ENCODE measurements at regions not wholly inside any gene's neighbourhood (a gene's known extent, or its start where the extent isn't known, plus 50 kb on each side); places are given as distances from the start of the nearest gene placed in this dataset.
"Not testable (repeated sequence)": the region's sequence is repeated elsewhere in the genome, so short reads cannot be mapped to it uniquely, and the experiment has no call there.

GRCh38 chr6:140494321-140495108, 1120.1 kb upstream of the CITED2 start:
- H3K4me1 ChIP-seq (ENCODE audit: insufficient read depth), result peaks cover 29% of the 10 kb centered on the region
- H3K27ac ChIP-seq, result no peak overlapping the region
- peak overlapping the region; percentile 1 for H3K4me2 ChIP-seq (ENCODE audit: unreplicated experiment)

GRCh38 chr6:140493470-140493869, 1119.0 kb upstream of the CITED2 start:
- H3K4me2 ChIP-seq (ENCODE audit: unreplicated experiment); H3F3A ChIP-seq (ENCODE audit: insufficient read depth); in situ Hi-C loops (cut with MboI); H3K9me2 ChIP-seq (ENCODE audit: insufficient read depth); H3K9me3 ChIP-seq (ENCODE audit: low read depth); H3K79me2 ChIP-seq (ENCODE audit: insufficient read depth); DNase-seq; H3K4me3 ChIP-seq; H3K27me3 ChIP-seq (replicated peaks; ENCODE audit: insufficient read depth); H3K27ac ChIP-seq; H3K9ac ChIP-seq; H2AFZ ChIP-seq; H4K20me1 ChIP-seq (ENCODE audit: insufficient read depth); H3K36me3 ChIP-seq (ENCODE audit: low read depth): not testable (repeated sequence)
- WGBS, 2 experiments (ENCODE audit: low coverage in 1 of 2, low lambda C conversion rate in 2 of 2, missing lambda C conversion rate in 2 of 2), result 81 to 85% methylated on average over 4 of the region's 4 CpGs
- H3K4me1 ChIP-seq (ENCODE audit: insufficient read depth), result peaks cover 29% of the 10 kb centered on the region

More at GRCh38 chr6:140494321-140495108, 1120.1 kb upstream of the CITED2 start:
- Histone ChIP-seq H3K79me2 (ENCODE audit: insufficient read depth) (no peaks in the 10 kb centered on the region), H2AFZ (peak overlapping the region; percentile 64), H3K9me3 (ENCODE audit: low read depth) (no peaks in the 10 kb centered on the region), H4K20me1 (ENCODE audit: insufficient read depth) (no peaks in the 10 kb centered on the region), H3K9me2 (ENCODE audit: insufficient read depth) (no peaks in the 10 kb centered on the region), H3K4me3 (no peak overlapping the region), H3K36me3 (ENCODE audit: low read depth) (no peaks in the 10 kb centered on the region; the same call in 1 of the 2 replicates), H3K27me3 (replicated peaks; ENCODE audit: insufficient read depth) (no peaks in the 10 kb centered on the region), H3F3A (ENCODE audit: insufficient read depth) (no peaks in the 10 kb centered on the region), H3K9ac (no peak overlapping the region)
- in situ Hi-C loops (cut with MboI), result no loop called here
- TF ChIP-seq EZH2phosphoT487 (IDR thresholded peaks at IDR 0.05; ENCODE audit: insufficient read depth, low read depth) (no peak), EZH2 (IDR thresholded peaks at IDR 0.05; ENCODE audit: insufficient read depth, poor library complexity, severe bottlenecking) (no peak)
- peak; percentile 24 for DNase-seq
- WGBS, 2 experiments (ENCODE audit: low coverage in 1 of 2, low lambda C conversion rate in 2 of 2, missing lambda C conversion rate in 2 of 2), result 90 to 92% methylated on average over 8 of the region's 8 CpGs

- H2AFZ ChIP-seq, result no peak overlapping the region; the same call in 1 of the 2 replicates
- H3K9me3 ChIP-seq (ENCODE audit: low read depth), result no peaks in the 10 kb centered on the region
- H3K4me1 ChIP-seq (ENCODE audit: insufficient read depth), result peaks cover 48% of the 10 kb centered on the region
- H3K27ac ChIP-seq, result no peak overlapping the region
- peaks cover 26% of the 10 kb centered on the region for H3F3A ChIP-seq (ENCODE audit: insufficient read depth)
- no peaks in the 10 kb centered on the region for H3K79me2 ChIP-seq (ENCODE audit: insufficient read depth)
- TF ChIP-seq EZH2 (IDR thresholded peaks at IDR 0.05; ENCODE audit: insufficient read depth, poor library complexity, severe bottlenecking) (no peak), EZH2phosphoT487 (IDR thresholded peaks at IDR 0.05; ENCODE audit: insufficient read depth, low read depth) (no peak)
- in situ Hi-C loops (cut with MboI), result no loop called here
- H3K9ac ChIP-seq, result no peak overlapping the region
- H3K4me3 ChIP-seq, result no peak overlapping the region
- H3K4me2 ChIP-seq (ENCODE audit: unreplicated experiment), result no peak overlapping the region
- no peaks in the 10 kb centered on the region for H4K20me1 ChIP-seq (ENCODE audit: insufficient read depth)
- peak; percentile 58 for DNase-seq
- H3K27me3 ChIP-seq (replicated peaks; ENCODE audit: insufficient read depth), result no peaks in the 10 kb centered on the region
- H3K36me3 ChIP-seq (ENCODE audit: low read depth), result no peaks in the 10 kb centered on the region; the same call in 1 of the 2 replicates
- 70 to 76% methylated on average over 2 of the region's 2 CpGs for WGBS, 2 experiments (ENCODE audit: low coverage in 1 of 2, low lambda C conversion rate in 2 of 2, missing lambda C conversion rate in 2 of 2)
- H3K9me2 ChIP-seq (ENCODE audit: insufficient read depth), result no peaks in the 10 kb centered on the region
These were observed 1115.6 kb upstream of the CITED2 start for GRCh38 chr6:140490081-140490480.

- peaks cover 53% of the 10 kb centered on the region for H3K4me1 ChIP-seq (ENCODE audit: insufficient read depth)
- H3K79me2 ChIP-seq (ENCODE audit: insufficient read depth), result no peaks in the 10 kb centered on the region
- peaks cover 33% of the 10 kb centered on the region for H3F3A ChIP-seq (ENCODE audit: insufficient read depth)
- H2AFZ ChIP-seq, result no peak overlapping the region
- WGBS, 2 experiments (ENCODE audit: low coverage in 1 of 2, low lambda C conversion rate in 2 of 2, missing lambda C conversion rate in 2 of 2), result 90 to 93% methylated on average over 2 of the region's 2 CpGs
- no peak overlapping the region for H3K4me3 ChIP-seq
- H3K4me2 ChIP-seq (ENCODE audit: unreplicated experiment), result peak overlapping the region; percentile 55
- H3K36me3 ChIP-seq (ENCODE audit: low read depth), result no peaks in the 10 kb centered on the region; the same call in 1 of the 2 replicates
- in situ Hi-C loops (cut with MboI), result no loop called here
- H3K9ac ChIP-seq, result no peak overlapping the region
- H3K9me3 ChIP-seq (ENCODE audit: low read depth), result no peaks in the 10 kb centered on the region
- peak overlapping the region; percentile 72 for H3K27ac ChIP-seq
- no peaks in the 10 kb centered on the region for H3K27me3 ChIP-seq (replicated peaks; ENCODE audit: insufficient read depth)
- peak; percentile 5 for DNase-seq
- TF ChIP-seq EZH2 (IDR thresholded peaks at IDR 0.05; ENCODE audit: insufficient read depth, poor library complexity, severe bottlenecking) (no peak), EZH2phosphoT487 (IDR thresholded peaks at IDR 0.05; ENCODE audit: insufficient read depth, low read depth) (no peak)
- no peaks in the 10 kb centered on the region for H3K9me2 ChIP-seq (ENCODE audit: insufficient read depth)
- no peaks in the 10 kb centered on the region for H4K20me1 ChIP-seq (ENCODE audit: insufficient read depth)
These were observed 1113.1 kb upstream of the CITED2 start for GRCh38 chr6:140487586-140487985.

Measured in GM23248 (cell line).